Lower lobe of right lung (tissue), 2 donors: ENCODE measurements at regions not wholly inside any gene's neighbourhood (a gene's known extent, or its start where the extent isn't known, plus 50 kb on each side); places are given as distances from the start of the nearest gene placed in this dataset.

Experiments
- ATAC-seq, 2 donors: fragments of 200-7000 bp; cut with Tn5 transposase; one replicate each; pipeline ENCODE4 v1.9.1; 2020 to 2022; ENCODE audit warnings: mild to moderate bottlenecking in 2 of 2, moderate library complexity in 2 of 2
- DNase-seq: peaks from one replicate; pipeline ENCODE4 v3.0.0-alpha.2; 2020
- H3K27ac ChIP-seq: fragments of 200-600 bp; one replicate; pipeline ENCODE4 v1.8.0; 2022
- H3K27me3 ChIP-seq: fragments of 200-600 bp; one replicate; pipeline ENCODE4 v1.8.0; 2022; ENCODE audit warnings: low read depth
- H3K36me3 ChIP-seq: fragments of 200-600 bp; one replicate; pipeline ENCODE4 v1.8.0; 2022; ENCODE audit warnings: mild to moderate bottlenecking
- H3K4me1 ChIP-seq: fragments of 200-600 bp; one replicate; pipeline ENCODE4 v1.8.0; 2022
- H3K4me3 ChIP-seq: fragments of 200-600 bp; one replicate; pipeline ENCODE4 v1.8.0; 2022; ENCODE audit warnings: mild to moderate bottlenecking
- H3K9me3 ChIP-seq: fragments of 200-600 bp; one replicate; pipeline ENCODE4 v1.8.0; 2022
- CTCF ChIP-seq: fragments of 200-600 bp; IDR thresholded peaks from one replicate; pipeline ENCODE4 v1.8.0; 2022; ENCODE audit warnings: antibody characterized with exemption, mild to moderate bottlenecking
- intact Hi-C: fragments of 100-400 bp; cut with DNase I; formaldehyde crosslinking; loops from one replicate; pipeline ENCODE4 v1.11.0; 2022
- donor health status: DM: no; HTN: yes; CAD: no; lungs with severe emphysema.

- no peaks in the 10 kb centered on the region for H3K36me3 ChIP-seq
- no peaks in the 10 kb centered on the region for H3K9me3 ChIP-seq
- TF ChIP-seq CTCF, result no peak
- no peaks in the 10 kb centered on the region for H3K27me3 ChIP-seq
- DNase-seq, result no peak
- intact Hi-C loops, result no loop called here
- peak overlapping the region; percentile 26 for H3K27ac ChIP-seq
- no peak overlapping the region for H3K4me3 ChIP-seq
- H3K4me1 ChIP-seq, result peaks cover 13% of the 10 kb centered on the region
- no peak for ATAC-seq
Observed at GRCh38 chr1:101162736-101163735, 73.8 kb upstream of the S1PR1 start.

GRCh38 chr1:101162300-101162699 is 74.5 kb upstream of the S1PR1 start:
- intact Hi-C loops, result no loop called here
- Histone ChIP-seq H3K4me1 (peaks cover 13% of the 10 kb centered on the region), H3K4me3 (no peak overlapping the region), H3K9me3 (no peaks in the 10 kb centered on the region), H3K27ac (peak overlapping the region; percentile 14), H3K36me3 (no peaks in the 10 kb centered on the region), H3K27me3 (no peaks in the 10 kb centered on the region)
- DNase-seq, result no peak
- no peak for TF ChIP-seq CTCF
- ATAC-seq, result no peak

GRCh38 chr1:101161619-101162018 is 75.2 kb upstream of the S1PR1 start:
- intact Hi-C loops, result no loop called here
- no peak for DNase-seq
- peak overlapping the region; percentile 14 for H3K27ac ChIP-seq

GRCh38 chr1:101158424-101158823 is 78.4 kb upstream of the S1PR1 start:
- ATAC-seq, result no peak
- TF ChIP-seq CTCF, result no peak
- intact Hi-C loops, result no loop called here

More at GRCh38 chr1:101161619-101162018, 75.2 kb upstream of the S1PR1 start:
- ATAC-seq, result no peak
- Histone ChIP-seq H3K9me3 (no peaks in the 10 kb centered on the region), H3K4me3 (no peak overlapping the region), H3K27me3 (no peaks in the 10 kb centered on the region), H3K36me3 (no peaks in the 10 kb centered on the region), H3K4me1 (peaks cover 13% of the 10 kb centered on the region)
- no peak for TF ChIP-seq CTCF

GRCh38 chr1:101154547-101154946 is 82.3 kb upstream of the S1PR1 start:
- Histone ChIP-seq H3K27me3 (no peaks in the 10 kb centered on the region), H3K9me3 (no peaks in the 10 kb centered on the region), H3K4me3 (no peak overlapping the region), H3K27ac (no peak overlapping the region), H3K4me1 (no peaks in the 10 kb centered on the region), H3K36me3 (no peaks in the 10 kb centered on the region)
- ATAC-seq (no peak), DNase-seq (no peak)
- no peak for TF ChIP-seq CTCF
- intact Hi-C loops, result no loop called here

More at GRCh38 chr1:101158424-101158823, 78.4 kb upstream of the S1PR1 start:
- H3K27ac ChIP-seq, result no peak overlapping the region
- H3K4me1 ChIP-seq, result peaks cover 12% of the 10 kb centered on the region
- DNase-seq, result no peak
- H3K27me3 ChIP-seq, result no peaks in the 10 kb centered on the region
- H3K4me3 ChIP-seq, result no peak overlapping the region
- H3K9me3 ChIP-seq, result no peaks in the 10 kb centered on the region
- no peaks in the 10 kb centered on the region for H3K36me3 ChIP-seq
